Hematopoietic multipotent progenitor cell treated with erythropoietin and hydrocortisone succinate and interleukin-3 and kit ligand, for 8 days (in vitro differentiated cells): ENCODE measurements at regions not wholly inside any gene's neighbourhood (a gene's known extent, or its start where the extent isn't known, plus 50 kb on each side); places are given as distances from the start of the nearest gene placed in this dataset.
"Not testable (repeated sequence)": the region's sequence is repeated elsewhere in the genome, so short reads cannot be mapped to it uniquely, and the experiment has no call there.

ENCODE experiments used
- DNase-seq: peaks from one replicate; pipeline ENCODE4 v3.0.0-alpha.2; 2015

- no peak for DNase-seq
Measured at GRCh38 chr4:147104768-147105167, 159.1 kb upstream of the TTC29 start.

- DNase-seq = no peak
Measured at GRCh38 chr4:147108409-147108808, 162.7 kb upstream of the TTC29 start.

GRCh38 chr4:147109800-147110199, 164.1 kb upstream of the TTC29 start:
- no peak for DNase-seq

- DNase-seq = no peak
Measured at GRCh38 chr4:147110473-147111367, 165.1 kb upstream of the TTC29 start.

- not testable (repeated sequence) for DNase-seq
Measured at GRCh38 chr4:147112196-147112595, 166.5 kb upstream of the TTC29 start.

GRCh38 chr4:147117431-147117830, 171.8 kb upstream of the TTC29 start:
- no peak for DNase-seq

- no peak for DNase-seq
Measured at GRCh38 chr4:147118528-147118927, 172.9 kb upstream of the TTC29 start.

GRCh38 chr4:147122685-147123084, 177.0 kb upstream of the TTC29 start:
- DNase-seq = no peak

- no peak for DNase-seq
Measured at GRCh38 chr4:147123146-147123545, 177.5 kb upstream of the TTC29 start.

- no peak for DNase-seq
Measured at GRCh38 chr4:147128787-147129186, 183.1 kb upstream of the TTC29 start.

GRCh38 chr4:147129687-147130086, 184.0 kb upstream of the TTC29 start:
- DNase-seq = no peak

GRCh38 chr4:147134536-147135210, 189.0 kb upstream of the TTC29 start:
- no peak for DNase-seq

- DNase-seq = no peak
Measured at GRCh38 chr4:147136310-147136709, 190.6 kb upstream of the TTC29 start.

GRCh38 chr4:147136751-147137150, 191.1 kb upstream of the TTC29 start:
- DNase-seq = no peak

GRCh38 chr4:147137280-147137679, 191.6 kb upstream of the TTC29 start:
- no peak for DNase-seq

- DNase-seq = no peak
Measured at GRCh38 chr4:147138171-147138570, 192.5 kb upstream of the TTC29 start.

GRCh38 chr4:147139455-147140198, 194.0 kb upstream of the TTC29 start:
- DNase-seq = no peak

- no peak for DNase-seq
Measured at GRCh38 chr4:147151763-147152162, 206.1 kb upstream of the TTC29 start.

- no peak for DNase-seq
Measured at GRCh38 chr4:147157860-147158701, 212.4 kb upstream of the TTC29 start.

- peak; percentile 37 for DNase-seq
Measured at GRCh38 chr4:147160908-147161513, 215.3 kb upstream of the TTC29 start.

GRCh38 chr4:147163311-147163710, 217.6 kb upstream of the TTC29 start:
- no peak for DNase-seq

GRCh38 chr4:147168200-147168599, 222.5 kb upstream of the TTC29 start:
- DNase-seq = not testable (repeated sequence)
